ENCODE measurements at regions not wholly inside any gene's neighbourhood (a gene's known extent, or its start where the extent isn't known, plus 50 kb on each side); places are given as distances from the start of the nearest gene placed in this dataset.

- TF ChIP-seq CTCF (conservative IDR thresholded peaks at IDR 0.05), result no peak
These were observed 238.2 kb downstream of the TEX36 start for GRCh38 chr10:125444790-125445189.

GRCh38 chr10:125442856-125443540 lies 240.0 kb downstream of the TEX36 start:
- no peak overlapping the region for H3K27ac ChIP-seq
- no peak for TF ChIP-seq CTCF (conservative IDR thresholded peaks at IDR 0.05)

More at GRCh38 chr10:125444790-125445189, 238.2 kb downstream of the TEX36 start:
- H3K27ac ChIP-seq, result no peak overlapping the region

- TF ChIP-seq CTCF (conservative IDR thresholded peaks at IDR 0.05), result no peak
- H3K27ac ChIP-seq, result no peak overlapping the region
These were observed 241.8 kb downstream of the TEX36 start for GRCh38 chr10:125441151-125441550.

GRCh38 chr10:125431149-125431548 lies 251.8 kb downstream of the TEX36 start:
- TF ChIP-seq CTCF (conservative IDR thresholded peaks at IDR 0.05), result no peak

GRCh38 chr10:125428054-125428453 lies 254.9 kb downstream of the TEX36 start:
- no peak overlapping the region for H3K27ac ChIP-seq
- no peak for TF ChIP-seq CTCF (conservative IDR thresholded peaks at IDR 0.05)

More at GRCh38 chr10:125431149-125431548, 251.8 kb downstream of the TEX36 start:
- H3K27ac ChIP-seq, result no peak overlapping the region

GRCh38 chr10:125424191-125424847 lies 258.6 kb downstream of the TEX36 start:
- H3K27ac ChIP-seq, result no peak overlapping the region
- no peak for TF ChIP-seq CTCF (conservative IDR thresholded peaks at IDR 0.05)

GRCh38 chr10:125423569-125423968 lies 259.4 kb downstream of the TEX36 start:
- no peak for TF ChIP-seq CTCF (conservative IDR thresholded peaks at IDR 0.05)
- H3K27ac ChIP-seq, result no peak overlapping the region

All from VCaP (cell line).